H9 (cell line): ENCODE measurements at regions not wholly inside any gene's neighbourhood (a gene's known extent, or its start where the extent isn't known, plus 50 kb on each side); places are given as distances from the start of the nearest gene placed in this dataset.
A peak's percentile ranks its signal among the peaks of the same experiment; 100 is the strongest.
"Not testable (repeated sequence)": the region's sequence is repeated elsewhere in the genome, so short reads cannot be mapped to it uniquely, and the experiment has no call there.

Experiments
- DNase-seq: peaks from one replicate; pipeline ENCODE4 v3.0.0-alpha.2; 2017
- H2AFZ ChIP-seq: one replicate; pipeline ENCODE4 v1.6.1; 2013; ENCODE audit warnings: mild to moderate bottlenecking, low read length, control low read depth, moderate library complexity
- H2AK5ac ChIP-seq: 2 replicates; pipeline ENCODE4 v1.6.1; 2013; ENCODE audit warnings: low read length, control low read depth, mixed read lengths; ENCODE audit not compliant: insufficient read length
- H2BK120ac ChIP-seq: one replicate; pipeline ENCODE4 v1.6.1; 2013; ENCODE audit warnings: low read depth, mild to moderate bottlenecking, low read length, control low read depth, inconsistent platforms; ENCODE audit not compliant: poor library complexity, severe bottlenecking
- H2BK12ac ChIP-seq: 2 replicates; pipeline ENCODE4 v1.6.1; 2013; ENCODE audit warnings: low read length, control low read depth, mixed read lengths, low read depth; ENCODE audit not compliant: insufficient read length
- H2BK15ac ChIP-seq: 2 replicates; pipeline ENCODE4 v1.6.1; 2013; ENCODE audit warnings: low read depth, low read length, control low read depth
- H2BK20ac ChIP-seq: one replicate; pipeline ENCODE4 v1.6.1; 2013; ENCODE audit warnings: low read depth, mild to moderate bottlenecking, low read length, control low read depth, inconsistent platforms; ENCODE audit not compliant: poor library complexity, severe bottlenecking
- H2BK5ac ChIP-seq: 2 replicates; pipeline ENCODE4 v1.6.1; 2013; ENCODE audit warnings: low read length, control low read depth, mixed read lengths; ENCODE audit not compliant: insufficient read length
- H3K14ac ChIP-seq: 2 replicates; pipeline ENCODE4 v1.6.1; 2013; ENCODE audit warnings: low read length, control low read depth; ENCODE audit not compliant: insufficient read depth
- H3K18ac ChIP-seq: 2 replicates; pipeline ENCODE4 v1.6.1; 2013; ENCODE audit warnings: low read depth, mild to moderate bottlenecking, mixed read lengths, low read length, control low read depth; ENCODE audit not compliant: insufficient read length
- H3K23ac ChIP-seq: 2 replicates; pipeline ENCODE4 v1.6.1; 2013; ENCODE audit warnings: low read length, control low read depth, mixed read lengths, low read depth; ENCODE audit not compliant: insufficient read length
- H3K23me2 ChIP-seq: 2 replicates; pipeline ENCODE4 v1.6.1; 2013; ENCODE audit warnings: low read depth, mild to moderate bottlenecking, mixed read lengths, low read length, control low read depth; ENCODE audit not compliant: insufficient read length, poor library complexity, severe bottlenecking
- H3K27ac ChIP-seq: 2 replicates; pipeline ENCODE4 v1.5.1; 2013; ENCODE audit warnings: low read length, control low read depth, mixed read lengths, low read depth; ENCODE audit not compliant: insufficient read length
- H3K27me3 ChIP-seq: 2 replicates; pipeline ENCODE4 v1.6.1; 2013; ENCODE audit warnings: low read length, control low read depth, inconsistent platforms; ENCODE audit not compliant: insufficient read depth
- H3K4ac ChIP-seq: 2 replicates; pipeline ENCODE4 v1.6.1; 2013; ENCODE audit warnings: low read depth, mild to moderate bottlenecking, control low read depth, inconsistent platforms, low read length, moderate library complexity
- H3K4me1 ChIP-seq: 2 replicates; pipeline ENCODE4 v1.6.1; 2013; ENCODE audit warnings: low read length, control low read depth, inconsistent platforms; ENCODE audit not compliant: insufficient read depth
- H3K4me2 ChIP-seq: 2 replicates; pipeline ENCODE4 v1.6.1; 2013; ENCODE audit warnings: low read length, control low read depth, mixed read lengths; ENCODE audit not compliant: insufficient read length, insufficient read depth
- H3K56ac ChIP-seq: 2 replicates; pipeline ENCODE4 v1.6.1; 2013; ENCODE audit warnings: low read depth, mild to moderate bottlenecking, mixed read lengths, low read length, control low read depth; ENCODE audit not compliant: insufficient read length
- H3K79me1 ChIP-seq: 2 replicates; pipeline ENCODE4 v1.6.1; 2013; ENCODE audit warnings: low read depth, mild to moderate bottlenecking, moderate library complexity, low read length, control low read depth, inconsistent platforms; ENCODE audit not compliant: insufficient read depth, poor library complexity, severe bottlenecking
- H3K79me2 ChIP-seq: 2 replicates; pipeline ENCODE4 v1.6.1; 2013; ENCODE audit warnings: low read length, control low read depth, inconsistent platforms; ENCODE audit not compliant: insufficient read depth
- H3K9ac ChIP-seq: 2 replicates; pipeline ENCODE4 v1.6.1; 2013; ENCODE audit warnings: low read length, control low read depth, mixed read lengths; ENCODE audit not compliant: insufficient read length; ENCODE audit errors: extremely low read depth
- H3K9me3 ChIP-seq: one replicate; pipeline ENCODE4 v1.6.1; 2013; ENCODE audit warnings: low read depth, low read length, inconsistent platforms; ENCODE audit not compliant: control insufficient read depth
- H3T11ph ChIP-seq: one replicate; pipeline ENCODE4 v1.6.1; 2013; ENCODE audit warnings: mild to moderate bottlenecking, low read length, control low read depth, inconsistent platforms
- H4K20me1 ChIP-seq: one replicate; pipeline ENCODE4 v1.6.1; 2013; ENCODE audit not compliant: control insufficient read depth, insufficient read length, insufficient read depth
- H4K5ac ChIP-seq: 2 replicates; pipeline ENCODE4 v1.6.1; 2013; ENCODE audit warnings: low read depth, mild to moderate bottlenecking, mixed read lengths, low read length, control low read depth; ENCODE audit not compliant: insufficient read length
- H4K8ac ChIP-seq: replicated peaks from 2 replicates; pipeline ENCODE4 v1.6.1; 2013; ENCODE audit warnings: low read length, control low read depth, mixed read lengths, low read depth; ENCODE audit not compliant: insufficient read length
- H4K91ac ChIP-seq: 2 replicates; pipeline ENCODE4 v1.6.1; 2013; ENCODE audit warnings: low read depth, mild to moderate bottlenecking, moderate library complexity, mixed read lengths, low read length, control low read depth; ENCODE audit not compliant: insufficient read length
- H3K27ac Mint-ChIP-seq, 3 experiments: 2 replicates in 2 of 3; 3 replicates in 1 of 3; pipeline ENCODE4 v1.8.0; 2020 to 2021; ENCODE audit warnings: mixed read lengths in 3 of 3, mild to moderate bottlenecking in 1 of 3, moderate library complexity in 1 of 3
- H3K27me3 Mint-ChIP-seq: 2 replicates; pipeline ENCODE4 v1.8.0; 2021; ENCODE audit warnings: low read depth, mild to moderate bottlenecking, moderate library complexity, mixed read lengths
- H3K36me3 Mint-ChIP-seq, 3 experiments: 2 replicates in 2 of 3; 3 replicates in 1 of 3; pipeline ENCODE4 v1.8.0; 2020 to 2021; ENCODE audit warnings: low read depth in 3 of 3, mixed read lengths in 3 of 3; ENCODE audit not compliant: insufficient read depth in 1 of 3
- H3K4me1 Mint-ChIP-seq, 2 experiments: 2 replicates each; pipeline ENCODE4 v1.8.0; 2020; ENCODE audit warnings: mixed read lengths in 2 of 2
- H3K4me3 Mint-ChIP-seq, 2 experiments: 2 replicates in 1 of 2; 3 replicates in 1 of 2; pipeline ENCODE4 v1.8.0; 2020 to 2021; ENCODE audit warnings: mild to moderate bottlenecking in 2 of 2, mixed read lengths in 2 of 2, moderate library complexity in 1 of 2
- H3K9me3 Mint-ChIP-seq, 2 experiments: 2 replicates in 1 of 2; 3 replicates in 1 of 2; pipeline ENCODE4 v1.8.0; 2020; ENCODE audit warnings: mild to moderate bottlenecking in 2 of 2, mixed read lengths in 2 of 2, moderate library complexity in 1 of 2
- WGBS: extraction: QIAGEN DNeasy Blood & Tissue Kit; methylation state at CpG from one replicate; pipeline ENCODE4 v1.1.7; 2013; ENCODE audit warnings: missing lambda C conversion rate, low lambda C conversion rate, mixed read lengths; ENCODE audit not compliant: insufficient read length; ENCODE audit errors: extremely low coverage; 5-methylcytosine and 5-hydroxymethylcytosine counted together

GRCh38 chr2:87531968-87532715 lies 215.7 kb upstream of the PLGLB2 start:
- not testable (repeated sequence) for DNase-seq, H3K36me3 Mint-ChIP-seq, H3K9ac ChIP-seq, H3K9me3 ChIP-seq, H2BK12ac ChIP-seq, H3K79me2 ChIP-seq, H4K20me1 ChIP-seq, H3K23ac ChIP-seq, H3K4me2 ChIP-seq, H3K56ac ChIP-seq, H4K5ac ChIP-seq, H3T11ph ChIP-seq, H2BK15ac ChIP-seq, H3K14ac ChIP-seq, H2BK5ac ChIP-seq, H2AFZ ChIP-seq, H3K9me3 Mint-ChIP-seq, H3K27me3 Mint-ChIP-seq, H2BK120ac ChIP-seq, H3K79me1 ChIP-seq, H3K27ac ChIP-seq, H4K8ac ChIP-seq, H3K23me2 ChIP-seq, H3K4ac ChIP-seq, H3K27me3 ChIP-seq, H4K91ac ChIP-seq, H3K4me1 ChIP-seq, H2AK5ac ChIP-seq, H3K18ac ChIP-seq, H3K4me3 Mint-ChIP-seq, H2BK20ac ChIP-seq
- no CpG with 5 or more reads among the region's 7 CpGs for WGBS
- H3K4me1 Mint-ChIP-seq: peaks cover 15 to 20% of the 10 kb centered on the region in 2 experiments
- peak overlapping the region in 1 of 3 experiments; percentile 51; a peak in 1 of 7 replicates for H3K27ac Mint-ChIP-seq

- not testable (repeated sequence) for H3K79me2 ChIP-seq, H3K14ac ChIP-seq, H2BK5ac ChIP-seq, H3K79me1 ChIP-seq, H2BK12ac ChIP-seq, H2BK120ac ChIP-seq, H2BK15ac ChIP-seq, H3K4me3 Mint-ChIP-seq, H3K18ac ChIP-seq, DNase-seq, H2AFZ ChIP-seq, H3K56ac ChIP-seq, H3K9me3 Mint-ChIP-seq, H2BK20ac ChIP-seq, H2AK5ac ChIP-seq, H3K4me2 ChIP-seq, H3K4me1 ChIP-seq, H3K9ac ChIP-seq, H4K8ac ChIP-seq, H3K36me3 Mint-ChIP-seq, H3K27me3 Mint-ChIP-seq, H3K23me2 ChIP-seq, H3K23ac ChIP-seq, H3K27ac Mint-ChIP-seq, H4K20me1 ChIP-seq, H3T11ph ChIP-seq, H4K5ac ChIP-seq, H3K4ac ChIP-seq, H4K91ac ChIP-seq, H3K27ac ChIP-seq, H3K27me3 ChIP-seq, H3K9me3 ChIP-seq
- peaks cover 16 to 23% of the 10 kb centered on the region in 2 experiments for H3K4me1 Mint-ChIP-seq
- WGBS: no CpG with 5 or more reads among the region's 9 CpGs
These were observed 214.3 kb upstream of the PLGLB2 start for GRCh38 chr2:87533390-87534272.
